ENCODE measurements at regions not wholly inside any gene's neighbourhood (a gene's known extent, or its start where the extent isn't known, plus 50 kb on each side); places are given as distances from the start of the nearest gene placed in this dataset.

- no peak for TF ChIP-seq CTCF (conservative IDR thresholded peaks at IDR 0.05; ENCODE audit: low read depth, low read length)
- TF ChIP-seq EZH2 (IDR thresholded peaks at IDR 0.05; ENCODE audit: borderline replicate concordance, low read depth, low read length, poor library complexity, severe bottlenecking) = no peak
Observed at GRCh38 chr7:119957335-119957734, 315.6 kb upstream of the KCND2 start.

Measured in A673 (cell line).